ACHN (cell line): ENCODE measurements at regions not wholly inside any gene's neighbourhood (a gene's known extent, or its start where the extent isn't known, plus 50 kb on each side); places are given as distances from the start of the nearest gene placed in this dataset.
"Not testable (repeated sequence)": the region's sequence is repeated elsewhere in the genome, so short reads cannot be mapped to it uniquely, and the experiment has no call there.

Experiments used
- DNase-seq: peaks from one replicate; pipeline ENCODE4 v3.0.0-alpha.2; 2015
- in situ Hi-C: cut with HindIII; loops from 2 replicates; pipeline ENCODE4 v1.10.0; 2017; ENCODE audit warnings: low sequenced_read_pairs, low pct_ligation_motif_present, low pct_unique_long_range_greater_than_20kb

DNA sequence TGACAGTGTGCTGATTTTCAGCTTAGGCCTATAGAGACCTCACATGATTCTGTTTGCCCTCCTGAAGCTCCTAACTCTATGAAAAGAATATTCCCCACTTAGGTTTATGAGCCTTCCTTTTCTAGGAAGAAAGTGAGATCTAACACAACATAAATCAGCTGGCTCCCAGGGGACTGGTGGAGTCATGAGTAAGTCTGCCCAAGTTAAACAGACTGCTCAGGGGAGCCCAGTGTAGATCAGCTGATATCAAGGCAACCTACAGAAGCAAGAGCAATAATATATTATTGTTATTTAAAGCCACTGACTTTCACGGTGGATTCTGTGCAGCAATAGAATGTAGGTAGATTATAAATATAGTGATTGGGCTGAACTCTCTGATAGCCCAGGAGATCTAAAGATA, 1978.6 kb upstream of the CDH6 start:
- no peak for DNase-seq
- in situ Hi-C loops = no loop called here

DNA sequence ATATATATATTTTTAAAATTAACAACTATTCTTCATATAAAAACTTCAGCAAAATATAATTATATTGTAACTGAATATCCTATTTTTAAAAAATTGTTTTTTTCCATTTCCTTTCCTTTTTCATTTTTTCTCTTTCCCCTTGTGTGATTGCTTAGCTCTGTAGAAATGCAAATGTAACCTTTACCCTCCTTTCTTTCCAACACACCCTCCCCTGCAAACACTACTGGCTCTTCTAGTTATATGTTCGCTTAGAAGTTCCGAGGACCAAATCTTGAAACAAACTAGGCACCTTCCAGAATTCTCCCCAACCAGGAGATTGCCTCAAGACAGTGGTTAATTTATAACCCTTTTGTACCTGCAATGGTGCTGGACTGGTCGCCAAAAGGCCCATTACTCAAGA, 1980.0 kb upstream of the CDH6 start:
- in situ Hi-C loops = no loop called here
- no peak for DNase-seq

DNA sequence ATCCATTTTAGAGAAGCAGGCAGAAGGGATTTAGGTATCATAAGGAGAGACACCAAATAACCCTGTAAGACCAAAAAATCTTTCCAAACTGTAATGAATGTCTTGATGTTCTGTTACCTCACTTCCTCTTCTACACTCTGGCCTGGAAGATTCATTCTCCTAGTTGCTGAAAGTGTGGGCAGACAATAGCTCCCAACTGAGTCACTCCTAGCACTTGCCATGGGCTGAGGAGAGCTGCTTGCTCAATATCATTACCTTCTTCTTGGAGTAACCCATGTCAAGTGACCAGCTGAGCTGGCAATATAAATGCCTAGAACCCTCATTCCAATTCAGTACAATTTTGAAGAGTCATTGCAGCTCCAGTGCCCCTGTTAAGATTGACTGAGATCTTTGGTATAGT, 1985.5 kb upstream of the CDH6 start:
- in situ Hi-C loops = no loop called here
- DNase-seq = no peak

DNA sequence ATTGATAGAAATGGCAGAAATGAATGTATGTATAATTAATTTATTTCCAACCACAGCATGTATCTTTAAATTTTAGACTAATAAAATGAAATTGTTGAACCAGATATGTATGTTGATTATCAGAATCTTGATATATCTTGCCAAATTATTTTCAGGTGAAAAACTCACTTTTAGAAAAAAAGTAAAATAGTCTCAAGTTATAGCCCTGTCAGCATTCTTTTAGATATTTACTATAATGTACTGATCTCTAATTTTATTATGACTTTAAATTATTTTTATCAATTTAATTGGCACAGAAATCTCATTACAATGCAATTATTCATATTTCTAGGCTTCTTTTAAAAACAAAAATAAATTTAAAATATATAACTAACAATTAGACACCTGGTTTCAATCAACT, 1990.4 kb upstream of the CDH6 start:
- DNase-seq = no peak
- in situ Hi-C loops = no loop called here

DNA sequence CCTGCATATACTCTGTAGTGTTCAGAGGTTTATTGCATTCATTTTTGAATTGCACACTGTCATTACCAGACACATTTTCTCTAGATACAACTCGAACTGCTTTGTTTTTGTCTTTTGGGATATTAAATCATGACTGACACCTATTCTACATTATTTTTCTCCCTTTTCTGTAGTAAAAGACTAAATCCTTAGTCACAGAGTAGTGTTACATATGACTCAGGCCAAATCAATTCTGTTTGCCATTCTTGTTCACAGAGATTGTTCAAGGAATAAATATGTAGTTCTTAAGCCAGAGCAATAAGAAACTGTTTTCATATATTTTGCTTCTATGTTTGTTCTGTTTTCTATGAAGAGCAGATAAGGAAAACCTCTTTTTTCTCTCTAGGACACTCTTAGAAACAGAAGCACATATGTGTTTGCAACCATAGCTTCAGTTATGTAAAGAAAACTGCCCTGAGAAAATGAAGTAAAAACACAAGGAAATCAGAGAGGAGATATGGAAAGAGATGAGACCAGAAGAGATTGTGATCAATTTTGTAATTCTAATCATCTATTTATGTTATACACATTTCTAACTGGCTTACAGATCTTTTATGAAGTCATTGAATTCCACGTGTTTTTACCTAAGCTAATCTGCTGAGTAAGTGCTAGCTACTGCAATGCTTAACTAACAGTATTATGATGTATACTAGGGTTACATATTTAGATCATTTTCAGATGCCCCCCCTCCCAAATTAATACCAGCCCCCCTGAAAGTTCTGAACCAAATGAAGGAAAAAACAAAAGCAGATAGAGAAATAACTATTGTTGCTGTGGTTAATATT, 1995.6 kb upstream of the CDH6 start:
- peak; percentile 42 for DNase-seq
- in situ Hi-C loops = no loop called here

DNA sequence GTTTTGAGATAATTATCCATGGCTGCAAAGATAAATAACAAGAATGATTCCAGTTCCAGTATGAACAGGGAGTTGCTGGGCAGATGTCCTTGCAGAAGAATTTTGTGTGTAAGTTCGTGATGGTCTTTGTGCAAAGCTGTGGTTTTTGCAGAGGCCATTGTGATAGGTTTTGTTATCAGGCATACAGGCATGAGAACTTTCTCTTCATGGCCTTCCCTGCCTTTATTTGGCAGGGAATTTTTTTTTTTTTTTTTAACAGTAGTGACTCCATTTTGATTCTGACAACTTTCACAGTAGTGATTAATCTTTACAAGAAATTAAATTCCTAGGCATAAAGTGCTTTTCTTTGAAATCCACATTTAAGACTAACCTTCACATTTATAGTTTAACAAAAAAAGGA, 1999.5 kb upstream of the CDH6 start:
- DNase-seq = no peak
- in situ Hi-C loops = no loop called here

DNA sequence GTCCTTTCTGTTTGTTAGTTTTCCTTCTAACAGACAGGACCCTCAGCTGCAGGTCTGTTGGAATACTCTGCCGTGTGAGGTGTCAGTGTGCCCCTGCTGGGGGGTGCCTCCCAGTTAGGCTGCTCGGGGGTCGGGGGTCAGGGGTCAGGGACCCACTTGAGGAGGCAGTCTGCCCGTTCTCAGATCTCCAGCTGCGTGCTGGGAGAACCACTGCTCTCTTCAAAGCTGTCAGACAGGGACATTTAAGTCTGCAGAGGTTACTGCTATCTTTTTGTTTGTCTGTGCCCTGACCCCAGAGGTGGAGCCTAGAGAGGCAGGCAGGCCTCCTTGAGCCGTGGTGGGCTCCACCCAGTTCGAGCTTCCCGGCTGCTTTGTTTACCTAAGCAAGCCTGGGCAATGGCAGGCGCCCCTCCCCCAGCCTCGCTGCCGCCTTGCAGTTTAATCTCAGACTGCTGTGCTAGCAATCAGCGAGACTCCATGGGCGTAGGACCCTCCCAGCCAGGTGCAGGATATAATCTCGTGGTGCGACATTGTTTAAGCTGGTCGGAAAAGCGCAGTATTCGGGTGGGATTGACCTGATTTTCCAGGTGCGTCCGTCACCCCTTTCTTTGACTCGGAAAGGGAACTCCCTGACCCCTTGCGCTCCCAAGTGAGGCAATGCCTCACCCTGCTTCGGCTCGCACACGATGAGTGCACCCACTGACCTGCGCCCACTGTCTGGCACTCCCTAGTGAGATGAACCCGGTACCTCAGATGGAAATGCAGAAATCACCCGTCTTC, 2002.0 kb upstream of the CDH6 start:
- in situ Hi-C loops, DNase-seq: not testable (repeated sequence)

DNA sequence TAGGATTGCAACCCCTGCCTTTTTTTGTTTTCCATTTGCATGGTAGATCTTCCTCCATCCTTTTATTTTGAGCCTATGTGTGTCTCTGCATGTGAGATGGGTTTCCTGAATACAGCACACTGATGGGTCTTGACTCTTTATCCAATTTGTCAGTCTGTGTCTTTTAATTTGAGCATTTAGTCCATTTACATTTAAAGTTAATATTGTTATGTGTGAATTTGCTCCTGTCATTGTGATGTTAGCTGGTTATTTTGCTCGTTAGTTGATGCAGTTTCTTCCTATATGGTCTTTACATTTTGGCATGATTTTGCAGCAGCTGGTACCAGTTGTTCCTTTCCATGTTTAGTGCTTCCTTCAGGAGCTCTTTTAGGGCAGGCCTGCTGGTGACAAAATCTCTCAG, 2003.1 kb upstream of the CDH6 start:
- in situ Hi-C loops, DNase-seq: not testable (repeated sequence)

DNA sequence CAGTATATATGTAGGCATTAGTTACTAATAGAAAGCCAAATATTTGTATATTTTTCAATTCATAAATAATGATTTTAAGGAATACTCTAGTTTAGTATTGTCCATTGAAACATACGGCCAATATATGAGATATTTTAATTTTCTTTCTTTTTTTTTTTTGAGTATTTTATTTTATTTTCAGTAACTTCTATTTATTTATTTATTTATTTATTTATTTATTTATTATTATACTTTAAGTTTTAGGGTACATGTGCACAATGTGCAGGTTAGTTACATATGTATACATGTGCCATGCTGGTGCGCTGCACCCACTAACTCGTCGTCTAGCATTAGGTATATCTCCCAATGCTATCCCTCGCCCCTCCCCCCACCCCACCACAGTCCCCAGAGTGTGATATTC, 2007.1 kb upstream of the CDH6 start:
- DNase-seq, in situ Hi-C loops: not testable (repeated sequence)

DNA sequence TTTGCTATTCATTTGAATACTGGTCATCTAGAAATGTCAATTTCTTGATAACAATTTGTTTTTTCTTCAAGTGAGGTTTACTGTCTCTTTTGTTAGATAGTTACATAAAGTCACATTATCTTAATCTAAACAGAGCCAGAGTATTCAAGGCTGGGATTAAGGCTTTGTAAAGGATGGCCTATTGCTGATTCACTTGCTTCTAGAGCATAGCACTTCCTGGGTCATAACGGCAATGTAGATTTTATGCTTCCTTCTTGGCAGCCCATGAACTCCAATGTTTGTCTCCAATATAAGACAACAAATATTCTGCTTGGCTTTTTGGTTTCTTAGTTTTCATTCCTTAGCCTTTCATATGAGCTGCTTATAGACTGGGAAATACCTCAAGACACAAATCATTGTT, 2007.9 kb upstream of the CDH6 start:
- in situ Hi-C loops = no loop called here
- no peak for DNase-seq

DNA sequence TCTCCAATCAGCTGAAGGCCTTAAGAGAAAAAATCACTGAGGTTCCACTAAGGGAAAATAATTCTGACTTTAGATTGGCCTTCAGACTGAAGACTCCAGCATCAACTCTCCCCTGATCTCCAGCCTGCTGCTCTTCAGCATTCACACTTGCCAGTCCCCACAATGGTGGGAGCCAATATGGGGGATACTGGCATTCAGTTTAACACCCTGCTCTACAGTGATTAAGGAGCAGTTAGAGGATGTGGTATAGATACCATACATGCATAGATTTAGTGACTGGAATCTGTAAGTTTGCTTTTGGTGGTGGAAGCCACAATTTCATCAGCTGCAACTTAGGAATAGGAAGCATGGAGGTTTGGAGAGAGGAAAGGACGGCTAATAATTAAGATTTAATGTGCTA, 2017.7 kb upstream of the CDH6 start:
- in situ Hi-C loops = no loop called here
- DNase-seq = no peak

DNA sequence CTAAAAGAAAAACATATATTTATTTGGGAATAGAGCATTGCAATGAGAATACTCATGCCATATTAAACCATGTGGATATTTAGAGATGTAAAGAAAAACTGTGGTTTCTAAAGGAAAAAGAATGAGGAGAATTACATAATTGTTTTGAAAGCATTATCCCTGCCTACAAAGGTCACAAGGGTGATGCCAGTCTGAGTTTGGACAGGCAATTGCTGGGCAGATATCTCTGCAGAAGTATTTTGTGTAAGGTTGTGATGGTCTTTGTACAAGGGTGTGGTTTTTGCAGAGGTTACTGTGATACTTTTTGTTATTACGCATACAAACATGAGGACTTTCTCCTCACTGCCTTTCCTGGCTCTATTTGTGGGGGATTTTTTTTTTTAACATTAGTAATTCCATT, 2022.9 kb upstream of the CDH6 start:
- in situ Hi-C loops = no loop called here

DNA sequence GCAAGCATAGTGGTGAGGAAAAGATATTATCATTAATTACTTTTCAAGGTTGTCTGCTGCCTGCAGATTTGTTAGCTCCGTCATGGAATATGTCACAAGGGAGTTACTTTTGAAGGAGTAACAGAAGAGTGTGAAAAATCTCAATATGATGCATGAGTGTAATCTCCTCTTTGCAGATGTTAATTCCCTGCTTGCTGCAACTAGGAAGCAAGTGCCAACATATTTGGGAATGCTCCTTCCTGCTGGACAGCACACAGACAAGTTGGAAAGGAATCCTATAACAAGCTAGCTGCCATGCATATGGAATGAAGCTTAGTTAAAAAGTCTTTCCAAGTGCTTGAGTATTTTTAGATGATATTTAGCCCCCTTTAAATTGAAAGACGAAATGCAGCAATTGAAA, 2023.6 kb upstream of the CDH6 start:
- in situ Hi-C loops = no loop called here
- no peak for DNase-seq

More for the DNA sequence above, 2022.9 kb upstream of the CDH6 start:
- DNase-seq = no peak

DNA sequence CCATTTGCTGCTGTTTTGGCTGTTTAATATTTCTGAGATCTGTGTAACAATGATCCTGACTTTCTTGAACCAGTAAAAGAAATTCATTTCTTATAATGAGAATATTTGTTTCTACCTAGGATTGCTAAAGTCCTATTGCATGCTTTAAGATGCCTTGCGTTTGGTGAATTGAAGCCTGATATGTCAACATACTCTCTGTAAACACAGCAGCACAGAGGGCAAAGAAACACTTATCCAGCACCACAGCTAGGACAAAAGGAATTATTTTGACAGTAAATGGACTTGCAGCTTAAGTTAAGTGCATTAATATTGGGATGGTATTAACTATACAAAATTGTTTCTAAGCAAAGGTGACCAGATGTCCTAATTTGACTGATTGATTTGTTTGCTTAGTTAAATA, 2031.2 kb upstream of the CDH6 start:
- in situ Hi-C loops = no loop called here
- no peak for DNase-seq

DNA sequence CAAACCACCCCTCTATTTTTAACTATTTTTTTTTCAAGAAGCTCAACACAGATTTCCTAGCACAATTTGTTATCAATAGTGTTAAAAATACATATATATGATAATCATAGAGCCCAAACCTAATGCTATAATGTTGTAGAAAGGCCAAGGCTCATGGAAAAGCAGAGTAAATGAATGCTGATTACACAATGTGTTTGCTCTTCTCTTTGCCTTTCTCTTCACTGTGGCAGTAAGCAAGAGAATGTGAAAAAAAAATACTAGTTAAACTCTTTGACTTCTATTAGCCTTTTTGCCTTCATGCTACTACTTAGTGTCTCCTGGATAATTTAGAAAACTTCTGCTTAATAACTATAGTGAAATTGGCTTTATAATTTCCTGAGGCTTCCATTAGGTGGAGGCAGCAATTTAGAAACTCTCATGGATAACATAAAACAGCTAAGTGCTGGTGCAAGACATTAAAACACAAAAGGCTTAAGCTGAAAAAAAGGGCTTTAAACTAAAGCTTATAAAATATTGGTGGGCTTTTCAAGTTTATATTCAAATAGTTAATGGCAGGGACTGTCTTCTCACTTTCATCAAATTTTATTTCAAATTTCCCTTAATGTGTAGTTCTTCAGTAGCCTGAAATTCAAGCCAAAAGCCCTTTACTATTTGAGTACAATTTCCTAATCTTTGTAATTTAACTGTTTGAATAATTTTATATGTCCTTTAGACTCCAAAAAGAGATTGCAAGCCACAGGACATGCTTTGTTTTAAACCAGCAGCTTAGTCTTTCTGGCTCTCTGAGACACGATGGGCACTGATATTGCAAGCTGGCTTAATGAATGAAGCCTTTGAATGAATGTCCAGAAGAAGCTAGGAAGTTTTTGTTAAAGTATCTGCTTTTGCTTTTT, 2031.8 kb upstream of the CDH6 start:
- DNase-seq = peak; percentile 1

DNA sequence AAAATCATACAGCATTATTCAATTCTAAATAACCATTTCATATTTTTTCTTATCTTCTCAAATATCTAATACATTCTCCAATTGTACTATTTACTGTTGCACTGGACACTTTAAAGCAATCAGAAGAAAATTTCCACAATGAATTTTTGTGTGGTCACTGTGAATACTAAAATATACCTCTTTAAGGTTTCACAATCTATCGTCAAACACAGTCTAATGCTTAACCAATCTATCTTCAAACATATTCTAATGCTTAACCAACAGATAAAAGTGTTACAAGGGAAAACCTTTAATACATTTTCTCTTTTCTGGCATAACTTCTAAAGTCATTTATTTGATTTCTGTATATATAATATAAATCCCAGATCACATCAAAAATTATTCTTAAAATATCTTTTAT, 2035.5 kb upstream of the CDH6 start:
- in situ Hi-C loops = no loop called here
- DNase-seq = no peak

More for the DNA sequence above, 2031.8 kb upstream of the CDH6 start:
- in situ Hi-C loops = no loop called here

DNA sequence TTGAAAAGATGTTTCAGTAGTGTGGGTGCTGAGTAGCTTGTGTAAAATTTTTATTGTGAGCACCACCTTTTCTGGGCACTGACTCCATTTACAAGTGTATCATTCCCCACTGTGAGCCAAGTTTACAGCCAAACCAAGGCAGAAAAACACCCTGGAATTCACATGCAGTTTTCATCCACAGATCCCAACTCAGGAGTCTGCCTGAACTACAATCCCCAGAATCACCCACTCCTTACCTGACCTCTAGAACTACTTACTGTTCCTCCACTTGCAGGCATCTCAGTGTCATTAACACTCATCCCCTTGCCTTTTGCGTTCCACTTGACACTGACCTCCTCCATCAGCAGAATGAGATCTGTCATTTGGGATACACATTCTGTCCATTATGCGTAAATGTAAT, 2042.6 kb upstream of the CDH6 start:
- no peak for DNase-seq
- in situ Hi-C loops = no loop called here

DNA sequence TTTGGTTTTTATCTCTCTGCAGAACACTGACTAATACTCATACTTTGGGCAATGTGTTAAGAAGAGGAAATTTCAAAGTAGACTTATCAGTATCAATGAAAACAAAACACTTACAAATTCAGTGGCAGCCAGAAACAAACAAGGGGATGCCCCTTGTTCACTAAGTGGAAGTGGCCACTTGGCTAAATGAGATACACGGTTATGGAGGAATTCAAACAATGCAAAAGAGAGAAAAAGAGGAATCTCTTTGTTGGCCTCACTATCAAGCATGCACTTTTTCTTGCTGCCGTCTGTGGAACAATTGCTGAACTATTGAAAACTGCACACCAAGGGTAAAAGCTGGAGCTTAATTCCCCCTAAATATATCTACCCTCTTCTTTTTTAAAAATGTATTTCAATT, 2044.9 kb upstream of the CDH6 start:
- in situ Hi-C loops = no loop called here
- no peak for DNase-seq

DNA sequence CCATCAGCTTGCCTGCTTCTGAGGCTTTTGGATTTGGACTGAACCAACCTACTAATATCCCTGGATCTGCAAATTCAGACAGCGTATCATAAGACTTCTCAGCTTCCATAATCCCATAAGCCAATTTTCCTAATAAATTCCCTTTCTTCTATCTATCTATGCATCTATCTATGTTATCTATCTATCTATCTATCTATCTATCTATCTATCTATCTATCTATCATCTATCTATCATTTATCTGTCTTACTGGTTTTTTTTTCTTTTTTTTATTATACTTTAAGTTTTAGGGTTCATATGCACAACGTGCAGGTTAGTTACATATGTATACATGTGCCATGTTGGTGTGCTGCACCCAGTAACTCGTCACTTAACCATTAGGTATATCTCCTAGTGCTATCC, 2045.4 kb upstream of the CDH6 start:
- in situ Hi-C loops = no loop called here
- no peak for DNase-seq
